GM04504 (cell line): ENCODE measurements at regions not wholly inside any gene's neighbourhood (a gene's known extent, or its start where the extent isn't known, plus 50 kb on each side); places are given as distances from the start of the nearest gene placed in this dataset.

ENCODE experiments used
- DNase-seq: peaks from one replicate; pipeline ENCODE4 v3.0.0-alpha.2; 2012; ENCODE audit warnings: low read depth

- no peak for DNase-seq
These were observed 131.1 kb upstream of the TMEM106B start for GRCh38 chr7:12080006-12080405.

DNA sequence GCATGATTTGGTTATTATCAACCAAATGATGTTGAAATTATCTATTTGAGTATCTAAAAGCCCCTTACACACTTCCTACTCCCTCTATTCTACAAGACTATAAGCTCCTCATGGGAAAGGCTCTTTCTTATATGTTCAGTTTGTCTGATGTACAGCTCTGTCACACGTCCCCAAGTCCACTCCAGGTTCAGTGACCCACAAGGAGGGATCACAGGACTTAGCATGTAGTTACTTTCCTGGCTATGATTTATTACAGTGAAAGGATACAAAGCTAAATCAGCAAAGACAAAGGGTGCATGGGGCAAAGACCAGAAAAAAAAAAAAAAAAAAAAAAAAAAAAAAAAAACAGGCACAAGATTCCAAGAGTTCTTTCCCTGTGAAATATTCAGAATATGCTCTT lies 125.6 kb upstream of the TMEM106B start:
- no peak for DNase-seq

DNA sequence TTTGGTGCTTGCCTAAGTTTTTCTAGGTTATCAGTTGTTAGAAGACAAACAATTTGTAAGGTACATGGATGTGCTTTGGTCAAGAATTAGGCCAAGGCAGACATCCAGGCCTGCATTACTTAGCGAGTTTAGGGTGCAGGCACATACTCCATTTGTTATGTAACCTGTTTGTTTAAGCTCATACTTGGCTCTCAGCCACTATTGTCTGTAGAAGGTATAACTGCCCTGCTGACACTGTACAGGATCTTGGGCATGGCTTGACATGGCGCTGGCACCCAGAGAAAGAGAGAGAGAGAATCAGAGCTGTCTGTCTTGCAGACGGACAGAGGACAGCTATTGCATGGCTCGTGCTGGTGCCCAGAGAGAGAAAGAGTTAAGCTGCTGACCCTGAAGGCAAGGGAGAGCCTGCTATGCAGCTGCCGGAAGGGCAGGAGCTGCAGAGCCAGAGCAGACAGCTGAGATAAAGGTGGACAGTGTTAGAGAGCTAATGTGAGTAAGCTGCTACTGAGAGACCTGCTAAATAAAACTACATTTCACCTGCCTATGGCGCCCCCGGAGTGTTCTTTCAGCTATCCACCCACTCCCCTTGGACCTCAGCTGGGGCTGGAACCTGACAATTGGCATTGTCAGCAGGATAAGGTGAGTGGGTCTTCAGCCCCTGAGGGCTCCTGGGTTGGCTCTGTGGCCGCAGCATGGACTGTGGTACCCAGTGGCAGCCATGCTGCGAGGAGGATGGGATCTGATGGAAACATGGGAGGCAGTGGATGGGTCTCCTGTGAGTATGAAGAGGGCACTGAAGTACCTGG lies 120.9 kb upstream of the TMEM106B start:
- no peak for DNase-seq

DNA sequence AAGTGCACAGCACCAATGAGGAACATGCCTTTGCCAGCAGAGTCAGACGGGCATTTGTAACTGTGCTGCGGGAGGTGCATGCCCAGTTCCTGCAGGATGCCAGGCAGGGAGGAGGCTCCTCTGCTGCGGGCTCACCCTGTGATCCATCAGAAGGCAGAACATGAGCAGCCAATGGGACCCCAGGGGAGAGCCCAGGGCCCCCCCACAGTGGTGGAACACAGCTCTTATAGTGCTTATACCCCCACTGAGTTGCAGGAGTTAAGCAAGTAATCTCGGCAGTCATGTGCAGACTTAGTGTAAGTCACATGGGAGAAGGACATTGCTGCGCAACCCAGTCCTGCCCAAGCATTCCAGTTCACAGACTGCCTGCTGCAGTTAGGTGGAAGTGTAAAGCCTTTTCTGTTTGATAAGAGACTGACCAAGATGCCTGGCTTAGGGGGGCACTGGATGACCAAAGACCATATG lies 120.3 kb upstream of the TMEM106B start:
- no peak for DNase-seq

- no peak for DNase-seq
These were observed 119.9 kb upstream of the TMEM106B start for GRCh38 chr7:12091231-12091630.

DNA sequence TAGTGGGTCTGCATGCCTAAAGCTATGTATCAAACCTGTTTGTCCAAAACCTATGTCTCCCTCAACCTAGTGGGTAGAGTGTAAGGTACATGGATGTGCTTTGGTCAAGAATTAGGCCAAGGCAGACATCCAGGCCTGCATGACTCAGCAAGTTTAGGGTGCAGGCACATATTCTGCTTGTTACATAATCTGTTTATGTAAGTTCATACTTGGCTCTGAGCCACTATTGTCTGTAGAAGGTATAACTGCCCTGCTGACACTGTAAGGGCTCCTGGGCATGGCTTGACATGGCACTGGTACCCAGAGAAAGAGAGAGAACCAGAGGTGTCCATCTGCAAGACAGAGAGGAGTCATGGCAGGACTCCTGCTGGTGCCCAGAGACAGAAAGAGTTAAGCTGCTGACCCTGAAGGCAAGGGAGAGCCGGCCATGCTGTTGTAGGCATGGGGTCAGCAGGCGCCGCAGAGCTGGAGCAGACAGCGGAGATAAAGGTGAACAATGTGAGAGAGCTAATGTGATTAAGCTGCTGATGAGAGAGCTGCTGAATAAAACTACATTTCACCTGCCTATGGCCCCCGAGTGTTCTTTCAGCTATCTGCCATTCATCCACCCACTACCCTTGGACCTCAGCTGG lies 118.5 kb upstream of the TMEM106B start:
- DNase-seq: no peak

DNA sequence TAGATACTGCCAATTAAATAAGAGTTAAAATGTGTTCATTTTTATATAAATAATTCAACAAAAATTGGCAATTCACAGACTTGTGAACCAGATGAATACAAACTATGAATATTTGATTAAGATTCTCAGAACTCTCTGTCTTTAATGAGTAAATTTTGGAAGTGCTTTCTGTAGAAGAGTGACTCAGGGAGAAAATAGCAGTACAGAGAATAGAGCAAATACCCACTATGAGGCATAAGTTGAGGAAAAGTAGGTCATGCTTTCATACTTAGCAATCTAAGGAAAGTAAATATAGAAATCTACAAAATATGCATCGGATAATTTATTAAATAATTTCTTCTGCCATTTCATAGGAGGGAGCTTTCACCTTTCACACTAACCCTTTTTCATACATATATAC lies 117.7 kb upstream of the TMEM106B start:
- DNase-seq: no peak

GRCh38 chr7:12094365-12094921 lies 116.7 kb upstream of the TMEM106B start:
- DNase-seq: no peak

DNA sequence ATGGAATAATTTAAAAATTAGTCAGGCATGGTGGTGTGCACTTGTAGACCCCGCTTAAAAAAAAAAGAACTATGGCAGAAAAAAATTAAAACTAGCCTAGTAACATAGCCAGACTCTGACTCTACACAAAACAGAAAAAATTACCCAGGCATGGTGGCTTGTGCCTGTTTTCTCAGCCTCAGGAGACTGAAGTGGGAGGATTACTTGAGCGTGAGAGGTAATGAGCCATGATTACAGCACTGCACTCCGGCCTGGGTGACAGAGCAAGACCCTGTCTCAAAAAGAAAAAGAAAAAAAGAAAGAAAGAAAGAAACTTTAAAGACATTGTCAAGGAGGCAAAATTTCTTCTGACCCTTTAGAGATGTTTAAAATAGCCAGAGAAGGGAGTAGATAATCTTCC lies 109.0 kb upstream of the TMEM106B start:
- DNase-seq: no peak

DNA sequence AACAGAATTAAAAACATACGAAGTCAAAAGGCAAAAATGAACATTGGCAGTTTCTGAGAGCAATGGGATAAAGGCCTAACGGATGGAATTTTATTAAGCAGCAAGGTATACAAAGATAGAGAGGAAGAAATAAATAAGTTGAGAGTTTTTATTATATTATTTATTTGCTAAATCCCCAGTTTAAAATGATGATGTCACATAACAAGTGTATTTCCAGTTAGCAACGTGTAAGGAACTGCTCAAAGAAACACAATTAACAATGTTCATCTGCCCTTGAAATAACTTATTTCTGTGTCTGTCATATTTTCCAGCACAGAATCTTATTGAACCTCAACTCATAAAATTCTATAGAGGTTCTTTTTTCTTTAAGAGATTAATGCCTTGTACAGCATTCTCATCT lies 108.6 kb upstream of the TMEM106B start:
- DNase-seq: no peak

DNA sequence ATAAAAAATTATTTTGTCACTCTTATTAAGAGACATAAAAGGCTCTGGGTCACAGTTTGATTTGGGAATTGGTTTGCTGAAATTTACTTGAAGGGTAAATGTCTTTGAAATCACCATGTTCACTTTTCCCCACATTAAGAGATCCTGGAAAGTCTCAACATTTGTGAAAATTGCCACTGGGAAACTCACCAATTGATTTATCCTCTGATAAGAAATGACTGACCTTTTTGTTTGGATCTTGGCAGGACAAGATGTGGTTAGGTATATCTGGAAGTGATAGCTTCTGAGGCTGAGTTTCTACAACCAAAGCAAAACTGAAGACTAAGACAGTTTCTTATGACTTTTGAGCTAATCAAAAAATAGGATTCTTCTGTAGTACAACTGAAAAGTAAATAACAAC lies 107.1 kb upstream of the TMEM106B start:
- DNase-seq: no peak

DNA sequence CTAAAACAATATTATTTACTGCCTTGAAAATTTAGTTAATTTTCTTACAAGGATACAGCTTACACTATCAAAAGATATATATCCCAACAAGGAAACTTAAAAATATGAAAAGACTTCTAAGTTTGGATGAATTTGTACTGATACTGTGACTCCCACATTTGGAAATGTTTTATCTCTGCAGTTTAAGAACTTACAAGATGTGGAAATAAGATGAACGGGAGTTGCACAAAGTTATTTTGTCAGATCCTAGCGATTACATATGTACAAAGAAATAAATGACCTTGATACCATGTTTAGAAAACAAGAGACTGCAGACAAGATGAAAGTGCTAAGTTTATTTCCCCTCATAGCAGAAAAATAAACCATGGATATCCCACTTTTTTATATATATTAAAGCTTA lies 103.7 kb upstream of the TMEM106B start:
- no peak for DNase-seq

DNA sequence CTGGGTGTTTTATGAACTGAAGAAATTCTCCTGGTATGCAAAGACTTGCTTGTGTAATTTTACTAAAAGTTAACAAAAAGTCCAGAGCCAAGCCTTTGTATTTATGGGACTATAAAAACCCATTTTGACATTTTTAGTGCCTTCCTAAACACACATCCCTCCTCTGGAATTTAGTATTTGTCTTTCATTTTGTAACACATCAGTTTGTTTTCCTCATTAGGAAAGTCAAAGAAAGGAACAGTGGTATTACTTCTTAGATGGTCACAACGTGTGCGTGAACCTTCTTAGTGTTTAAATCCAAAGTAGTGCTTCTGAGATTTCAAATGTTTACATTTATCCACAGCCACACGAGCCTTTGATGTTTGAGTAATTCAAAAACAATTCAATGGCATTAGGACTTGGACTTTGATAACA lies 103.2 kb upstream of the TMEM106B start:
- DNase-seq: peak; percentile 54

DNA sequence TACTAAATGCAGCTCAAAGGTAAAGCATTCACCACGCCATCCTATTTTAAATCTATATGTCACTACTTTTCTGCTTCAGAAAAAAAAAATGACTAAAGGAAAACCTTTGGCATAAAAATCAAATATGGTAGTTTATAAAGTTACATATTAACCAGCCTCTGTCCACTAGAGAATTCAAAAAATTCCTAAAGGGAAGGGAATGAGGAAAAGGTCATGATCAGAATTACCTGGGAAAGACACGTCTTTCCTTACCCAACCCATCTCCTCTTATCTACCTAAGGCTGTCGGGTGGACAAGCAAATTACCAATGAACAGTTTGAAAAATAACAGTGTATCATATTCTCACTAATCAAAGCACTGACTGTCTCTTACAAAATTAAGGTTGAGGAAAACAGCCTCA lies 100.7 kb upstream of the TMEM106B start:
- no peak for DNase-seq

GRCh38 chr7:12111422-12112405 lies 99.4 kb upstream of the TMEM106B start:
- no peak for DNase-seq

DNA sequence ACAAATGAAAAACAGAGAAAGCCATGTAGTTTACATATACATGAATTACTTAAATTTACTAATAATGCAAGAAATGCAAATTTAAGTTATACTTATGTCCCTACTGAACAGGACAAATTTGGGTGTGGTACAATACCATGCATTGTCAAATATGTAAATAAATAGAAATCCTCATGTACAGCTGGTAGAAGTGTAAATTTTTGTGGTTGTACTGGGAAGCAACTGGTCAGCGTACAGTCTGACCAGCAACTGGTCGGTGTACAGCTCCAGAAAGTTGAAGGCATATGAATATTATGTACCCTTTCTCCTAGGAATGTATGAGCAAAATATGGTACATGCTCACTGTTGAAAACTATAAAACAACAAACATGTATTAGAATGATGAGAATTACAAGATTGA lies 93.9 kb upstream of the TMEM106B start:
- no peak for DNase-seq

DNA sequence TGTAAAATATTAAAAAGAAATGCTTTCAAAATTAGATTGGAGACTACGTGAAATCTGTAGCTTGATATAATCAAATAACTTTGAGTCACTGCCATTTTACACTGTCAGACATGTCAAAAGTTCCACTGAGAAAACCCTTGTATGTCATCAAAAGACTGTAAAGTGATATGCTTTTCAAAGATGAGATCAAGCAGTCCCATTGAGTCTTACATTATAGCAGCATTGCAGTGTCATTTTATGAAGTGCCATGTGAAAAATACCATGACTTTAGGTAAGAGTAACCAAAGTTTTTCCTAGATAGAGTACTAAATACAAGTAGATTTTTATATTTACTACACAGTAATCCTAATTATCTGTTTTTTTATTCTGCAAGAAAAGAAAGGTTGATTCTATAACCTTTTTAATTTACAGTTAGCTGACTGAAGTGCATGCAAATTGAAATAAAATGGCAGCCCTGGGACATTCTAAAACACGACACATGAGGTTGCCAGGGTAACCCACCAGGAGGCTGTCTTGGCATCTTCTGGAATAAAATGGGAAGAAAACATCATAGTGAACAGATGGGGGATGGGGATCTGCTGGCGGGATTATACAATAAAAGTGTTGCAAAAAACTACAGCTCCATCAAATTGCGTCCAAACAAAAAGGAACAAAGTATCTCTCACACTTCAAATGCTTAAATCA lies 91.3 kb upstream of the TMEM106B start:
- no peak for DNase-seq

DNA sequence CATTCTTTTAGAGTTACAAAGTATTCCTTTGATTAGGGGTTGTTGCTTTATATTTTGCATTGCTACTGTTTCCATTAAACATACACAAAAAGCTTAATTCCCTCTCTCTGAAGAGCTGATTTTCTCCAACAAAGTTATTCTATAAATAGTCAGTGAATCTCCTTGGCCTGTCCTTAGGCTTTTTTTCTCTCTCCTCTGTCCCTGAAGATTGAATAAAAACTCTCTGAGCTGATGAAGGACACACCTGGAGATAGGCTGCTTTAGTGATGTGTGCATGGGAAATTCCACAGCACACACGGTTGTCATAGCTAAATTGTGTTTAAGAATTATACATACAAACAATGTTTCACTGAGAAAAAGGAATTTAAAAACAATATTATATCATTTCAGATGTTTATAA lies 90.5 kb upstream of the TMEM106B start:
- DNase-seq: no peak

GRCh38 chr7:12123172-12123571 lies 87.9 kb upstream of the TMEM106B start:
- DNase-seq: no peak

DNA sequence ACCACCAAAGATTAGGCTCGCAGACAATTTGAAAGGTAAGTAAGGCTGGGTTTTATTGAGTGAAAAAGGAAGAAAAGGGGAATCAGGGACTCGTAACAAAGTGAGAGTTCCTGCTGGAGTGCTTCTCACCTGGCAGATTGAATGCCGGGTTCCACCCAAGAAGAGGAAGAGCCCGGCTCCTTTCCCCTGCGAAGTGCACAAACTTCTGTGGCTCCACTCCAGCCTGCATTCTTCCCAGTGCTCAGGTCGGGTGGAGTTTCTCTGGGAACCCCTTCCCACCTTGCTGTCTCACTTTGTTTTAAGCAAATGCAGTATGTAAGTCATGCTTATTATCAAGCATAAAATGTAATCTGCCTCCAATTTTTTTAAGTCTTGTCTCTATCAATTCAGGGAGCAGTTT lies 87.1 kb upstream of the TMEM106B start:
- no peak for DNase-seq

GRCh38 chr7:12127455-12127854 lies 83.6 kb upstream of the TMEM106B start:
- DNase-seq: no peak

DNA sequence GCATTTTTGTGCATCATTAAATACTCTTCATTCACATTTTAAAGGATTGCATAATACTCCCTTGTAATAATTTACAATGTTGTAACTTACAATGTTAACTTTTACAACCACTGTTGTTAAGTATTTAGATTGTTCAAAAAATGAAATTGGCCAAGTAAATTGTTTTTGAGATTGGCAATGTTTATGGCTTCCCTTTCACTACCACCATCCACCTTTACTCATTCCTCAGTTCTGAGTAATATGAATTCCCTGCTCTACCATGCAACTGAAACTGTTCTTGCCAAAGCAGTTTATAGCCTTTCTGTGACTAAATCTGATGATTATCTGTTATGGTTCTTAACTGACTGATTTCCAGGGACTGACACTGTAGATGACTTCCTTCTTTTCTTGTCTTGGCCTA lies 80.5 kb upstream of the TMEM106B start:
- peak; percentile 43 for DNase-seq
